HG02642 (cell line): ENCODE measurements at regions not wholly inside any gene's neighbourhood (a gene's known extent, or its start where the extent isn't known, plus 50 kb on each side); places are given as distances from the start of the nearest gene placed in this dataset.
"Not testable (repeated sequence)": the region's sequence is repeated elsewhere in the genome, so short reads cannot be mapped to it uniquely, and the experiment has no call there.

Source experiments
- ATAC-seq: cut with Tn5 transposase; IDR thresholded peaks from one replicate; pipeline ENCODE4 v1.9.1; 2021; ENCODE audit warnings: mild to moderate bottlenecking; ENCODE audit not compliant: unreplicated experiment, poor library complexity

DNA sequence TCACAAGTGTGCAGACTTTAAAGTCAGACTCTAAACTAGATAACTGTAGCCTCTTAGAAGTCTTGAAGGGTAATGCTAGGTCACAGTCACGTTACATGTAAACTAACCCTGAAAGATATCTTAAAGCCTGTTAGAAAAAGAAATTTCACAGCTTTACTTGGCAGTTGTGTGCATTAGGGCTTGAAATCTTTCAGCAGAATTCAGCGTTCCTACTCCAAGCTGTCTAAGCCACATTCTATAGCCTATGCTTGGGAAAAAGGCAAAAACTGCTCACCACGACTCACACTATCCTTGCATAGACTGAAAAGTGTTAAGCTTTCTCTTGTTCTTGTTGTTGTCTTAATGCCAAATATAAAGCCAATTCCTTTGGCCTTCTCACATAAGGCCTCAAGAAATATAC lies 338.0 kb upstream of the SASH1 start:
- no peak for ATAC-seq

DNA sequence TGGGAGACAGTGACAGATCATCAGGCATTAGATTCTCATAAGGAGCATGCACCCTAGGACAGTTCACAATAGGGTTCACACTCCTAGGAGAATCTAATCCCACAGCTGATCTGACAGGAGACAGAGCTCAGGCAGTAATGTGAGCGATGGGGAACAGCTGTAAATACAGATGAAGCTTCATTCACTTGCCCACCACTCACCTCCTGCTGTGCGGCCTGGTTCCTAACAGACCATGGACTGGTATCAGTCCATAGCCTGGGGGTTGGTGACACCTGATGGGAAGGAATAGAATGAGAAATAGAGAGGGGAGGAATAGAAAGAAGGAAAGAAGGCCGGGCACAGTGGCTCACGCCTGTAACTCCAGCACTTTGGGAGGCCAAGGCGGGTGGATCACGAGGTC lies 336.8 kb upstream of the SASH1 start:
- no peak for ATAC-seq

GRCh38 chr6:148010516-148010915 lies 332.1 kb upstream of the SASH1 start:
- ATAC-seq = not testable (repeated sequence)

DNA sequence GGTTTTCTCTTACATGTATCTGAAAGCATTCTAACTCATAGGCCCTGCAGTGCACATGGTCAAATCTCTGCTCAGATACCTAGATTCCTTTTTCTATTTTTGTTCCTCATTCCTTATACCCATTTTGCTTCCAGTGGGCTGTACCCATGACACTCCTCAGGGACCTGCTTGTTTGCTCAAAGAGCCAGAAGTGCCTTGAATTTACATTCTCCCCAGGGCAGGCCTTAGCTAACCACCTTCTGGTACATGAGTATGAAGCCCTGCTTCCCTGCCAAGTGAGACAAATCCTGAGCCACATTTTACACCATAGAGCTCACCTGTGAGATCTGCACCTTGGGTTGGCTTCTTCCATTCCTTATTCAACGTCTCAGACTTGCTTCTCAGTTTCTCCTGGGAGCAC lies 326.6 kb upstream of the SASH1 start:
- no peak for ATAC-seq

GRCh38 chr6:148021165-148021564 lies 321.5 kb upstream of the SASH1 start:
- ATAC-seq = no peak

- no peak for ATAC-seq
Observed at GRCh38 chr6:148021699-148022098, 320.9 kb upstream of the SASH1 start.

- ATAC-seq = not testable (repeated sequence)
Observed at GRCh38 chr6:148022279-148022678, 320.4 kb upstream of the SASH1 start.

DNA sequence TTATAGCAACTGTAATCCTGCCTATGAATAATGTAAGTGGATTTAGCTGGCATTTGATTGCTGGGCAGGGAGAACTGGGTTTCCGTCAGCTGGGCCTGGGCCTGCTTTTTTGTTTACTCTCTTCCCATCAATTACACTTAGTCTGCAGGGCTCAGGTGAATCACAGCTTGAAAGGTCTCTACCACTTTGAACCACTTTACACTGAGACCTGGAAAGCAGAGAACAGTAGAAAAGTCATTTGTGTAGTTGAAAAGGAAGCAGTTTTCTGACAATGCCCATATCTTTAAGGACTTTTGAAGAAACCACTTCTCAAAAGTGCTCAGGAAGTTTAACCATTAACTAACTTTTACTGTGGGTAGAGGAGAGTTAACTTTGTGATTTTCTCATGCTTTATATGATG lies 315.4 kb upstream of the SASH1 start:
- no peak for ATAC-seq

GRCh38 chr6:148035806-148036390 lies 306.7 kb upstream of the SASH1 start:
- no peak for ATAC-seq

DNA sequence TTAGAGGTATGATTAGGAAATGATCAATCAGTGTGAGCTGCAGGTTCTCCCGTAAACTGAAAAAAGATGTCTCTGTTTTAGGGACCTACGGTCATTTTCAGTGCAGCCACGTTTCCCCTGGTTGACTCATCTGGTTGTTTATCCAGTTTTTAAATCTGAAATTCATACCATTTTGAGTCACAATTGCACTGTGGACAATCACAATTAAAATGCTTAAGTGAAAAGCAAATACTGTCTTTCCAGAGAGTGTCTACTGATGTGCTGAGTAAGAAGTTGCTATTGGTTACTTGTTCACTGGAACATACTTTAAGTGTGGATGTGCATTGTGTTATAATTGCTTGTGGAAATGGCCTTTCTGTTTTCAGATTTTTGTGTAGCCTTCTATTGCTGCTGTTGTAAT lies 305.1 kb upstream of the SASH1 start:
- ATAC-seq = no peak

DNA sequence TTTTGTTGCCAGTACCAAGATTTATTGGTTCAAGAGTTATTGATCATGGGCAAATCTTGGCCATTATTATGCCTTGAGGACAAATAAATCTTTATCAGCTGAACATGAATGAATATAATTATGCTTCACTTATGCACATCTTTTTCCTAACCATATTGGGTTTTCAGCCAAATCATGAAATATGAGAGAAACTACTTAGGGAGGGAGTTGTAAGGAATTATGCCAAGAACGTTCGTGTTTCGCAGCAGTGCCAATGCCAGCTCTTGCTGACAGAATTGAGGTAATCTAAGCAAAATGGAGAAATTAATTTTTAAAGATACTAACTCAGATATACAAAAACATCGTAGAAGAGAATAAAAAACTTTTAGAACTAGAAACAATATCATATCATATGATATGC lies 301.1 kb upstream of the SASH1 start:
- no peak for ATAC-seq

GRCh38 chr6:148042536-148042935 lies 300.1 kb upstream of the SASH1 start:
- no peak for ATAC-seq

GRCh38 chr6:148044261-148044751 lies 298.3 kb upstream of the SASH1 start:
- ATAC-seq = no peak

GRCh38 chr6:148044921-148045320 lies 297.7 kb upstream of the SASH1 start:
- no peak for ATAC-seq

GRCh38 chr6:148053209-148053608 lies 289.4 kb upstream of the SASH1 start:
- no peak for ATAC-seq

GRCh38 chr6:148053796-148054195 lies 288.8 kb upstream of the SASH1 start:
- no peak for ATAC-seq

DNA sequence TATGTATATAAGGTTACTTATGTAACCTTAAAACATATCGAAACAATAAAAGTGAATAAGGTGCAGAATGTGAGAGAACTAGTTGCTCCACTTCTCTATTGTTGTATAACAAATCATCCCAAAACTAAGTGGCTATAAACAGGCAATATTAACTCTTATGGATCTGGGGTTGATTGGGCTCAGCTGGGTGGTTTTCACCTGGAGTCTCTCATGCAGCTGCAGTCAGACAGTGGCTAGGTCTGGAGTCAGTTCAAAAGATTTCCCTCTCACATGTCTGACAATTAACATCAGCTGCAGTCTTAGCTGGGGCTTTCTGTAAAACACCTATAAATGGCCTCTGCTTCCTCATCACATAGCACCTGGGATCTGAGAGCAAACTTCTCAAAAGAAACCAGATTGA lies 288.4 kb upstream of the SASH1 start:
- no peak for ATAC-seq

DNA sequence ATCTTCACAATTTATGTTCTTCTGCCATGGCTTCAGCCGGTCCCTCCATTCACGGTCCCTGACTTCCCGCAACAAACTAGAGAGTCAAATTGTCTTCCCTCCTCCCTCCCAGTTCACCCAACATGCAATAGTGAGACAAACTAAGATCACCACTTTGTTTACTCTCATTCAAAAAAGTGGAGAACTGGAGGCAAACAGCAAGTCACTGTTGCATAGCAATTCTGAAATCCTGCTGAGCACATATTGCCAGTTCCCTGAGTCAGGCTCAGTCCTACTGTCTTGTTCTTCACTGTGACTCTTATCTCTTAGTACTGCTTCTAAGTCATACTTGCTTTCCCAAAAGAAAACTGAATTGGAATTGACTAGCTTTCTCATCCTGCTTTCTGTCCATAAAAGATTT lies 287.2 kb upstream of the SASH1 start:
- no peak for ATAC-seq

- no peak for ATAC-seq
Observed at GRCh38 chr6:148059869-148060268, 282.8 kb upstream of the SASH1 start.

DNA sequence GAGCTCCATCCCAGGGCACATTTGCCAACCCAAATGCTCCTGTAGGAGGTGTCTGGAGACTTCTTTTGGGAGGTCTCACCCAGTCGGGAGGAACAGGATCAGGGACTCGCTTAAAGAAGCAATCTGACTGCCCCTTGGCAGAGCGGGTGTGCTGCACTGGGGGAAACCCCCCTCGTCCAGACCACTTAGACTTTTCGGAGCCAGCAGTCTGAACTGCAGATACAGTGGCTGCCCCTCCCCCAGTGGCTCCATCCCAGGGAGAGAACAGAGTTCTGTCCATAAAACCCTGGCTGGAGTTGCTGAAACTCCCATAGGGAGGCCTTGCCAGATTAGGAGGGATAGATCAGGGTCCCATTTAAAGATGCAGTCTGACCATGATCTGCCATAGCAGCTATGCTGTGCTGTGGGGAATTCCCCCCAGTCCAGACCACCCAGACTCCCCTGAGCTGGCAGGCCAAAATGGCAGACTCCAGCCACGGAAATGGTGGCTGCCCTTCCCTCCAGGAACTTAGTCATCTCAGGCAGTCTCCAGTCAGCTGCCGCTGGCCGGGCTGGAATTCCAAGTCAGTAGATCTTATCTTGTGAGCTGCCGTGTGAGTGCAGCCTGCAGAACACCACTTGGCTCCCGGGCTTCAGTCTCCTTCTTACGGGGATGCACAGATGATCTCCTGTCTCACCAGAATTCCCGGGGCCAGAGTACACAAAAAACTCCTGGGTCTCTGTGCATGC lies 278.1 kb upstream of the SASH1 start:
- ATAC-seq = no peak

DNA sequence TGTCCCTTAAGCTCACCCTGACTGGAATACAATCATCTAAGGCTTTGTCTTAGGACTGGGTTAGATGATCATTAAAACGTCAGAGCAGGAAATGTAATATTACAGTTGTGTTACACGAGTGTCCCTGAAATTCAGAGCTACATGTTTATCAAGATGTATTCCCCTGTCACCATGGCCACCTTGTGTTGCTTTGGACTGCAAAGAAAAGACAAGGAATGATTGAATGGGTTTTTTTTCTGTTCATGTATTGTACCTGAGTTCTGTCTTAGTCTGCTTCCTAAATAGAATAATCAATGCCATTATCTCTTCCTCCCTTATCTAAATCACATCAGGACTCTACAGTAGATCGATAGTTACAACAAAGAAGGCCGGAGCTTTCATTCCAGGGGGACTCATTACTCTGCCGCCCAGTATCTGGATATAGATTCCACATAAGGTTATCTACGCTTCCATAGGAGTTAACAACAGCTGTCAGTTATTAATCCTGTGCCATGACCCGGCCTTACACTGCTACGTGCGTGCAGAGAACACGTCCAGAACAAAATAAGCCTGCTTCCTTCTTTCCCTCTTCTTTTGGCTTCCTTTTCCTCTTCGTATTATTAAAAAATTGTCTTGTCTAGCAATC lies 274.1 kb upstream of the SASH1 start:
- ATAC-seq = no peak

- no peak for ATAC-seq
Observed at GRCh38 chr6:148069256-148069655, 273.4 kb upstream of the SASH1 start.
